Thyroid gland (tissue), 4 donors: ENCODE measurements at regions not wholly inside any gene's neighbourhood (a gene's known extent, or its start where the extent isn't known, plus 50 kb on each side); places are given as distances from the start of the nearest gene placed in this dataset.

Experiments used
- DNase-seq, 2 donors: peaks; one replicate each; pipeline ENCODE4 v3.0.0-alpha.2; 2019
- H3K27ac ChIP-seq, 3 donors: fragments of 200-600 bp; sonication (generic); 1 replicate in 2 of 3; 2 replicates in 1 of 3; pipeline ENCODE4 v1.5.1; 2016 to 2019; ENCODE audit warnings: mild to moderate bottlenecking in 1 of 3, moderate library complexity in 1 of 3
- H3K27me3 ChIP-seq: fragments of 200-600 bp; sonication (generic); one replicate; pipeline ENCODE4 v1.5.1; 2019
- H3K36me3 ChIP-seq, 2 donors: fragments of 200-600 bp; sonication (generic); one replicate each; pipeline ENCODE4 v1.5.1; 2016 to 2019
- H3K4me1 ChIP-seq, 2 donors: fragments of 200-600 bp; sonication (generic); one replicate each; pipeline ENCODE4 v1.5.1; 2017 to 2019
- H3K4me3 ChIP-seq, 3 donors: fragments of 200-600 bp; sonication (generic); replicated peaks in 1 of 3; 1 replicate in 2 of 3; 2 replicates in 1 of 3; pipeline ENCODE4 v1.5.1; 2016; ENCODE audit warnings: mild to moderate bottlenecking in 1 of 3
- H3K9me3 ChIP-seq: fragments of 200-600 bp; sonication (generic); one replicate; pipeline ENCODE4 v1.5.1; 2017
- CTCF ChIP-seq, 6 experiments: fragments of 200-600 bp in 3 of 6; fragments of 450-650 bp in 3 of 6; sonication (generic) in 3 of 6; IDR thresholded peaks; one replicate each; pipeline ENCODE4 v1.5.1; 2016 to 2019; ENCODE audit warnings: antibody characterized with exemption in 6 of 6, mild to moderate bottlenecking in 2 of 6, inconsistent platforms in 1 of 6, moderate library complexity in 1 of 6
- POLR2A ChIP-seq, 2 donors: fragments of 450-650 bp; IDR thresholded peaks; one replicate each; pipeline ENCODE4 v1.6.1; 2017; ENCODE audit warnings: antibody characterized with exemption in 2 of 2, mild to moderate bottlenecking in 2 of 2, moderate library complexity in 1 of 2
- WGBS, 2 donors: methylation state at CpG; one replicate each; pipeline ENCODE4 v1.1.5; 2017; 5-methylcytosine and 5-hydroxymethylcytosine counted together
- intact Hi-C: fragments of 100-400 bp; cut with DNase I; formaldehyde crosslinking; loops from one replicate; pipeline ENCODE4 v1.15.1; 2023

- Histone ChIP-seq H3K4me3 (no peak overlapping the region), H3K4me1 (no peaks in the 10 kb centered on the region), H3K27ac (no peak overlapping the region), H3K36me3 (no peaks in the 10 kb centered on the region), H3K27me3 (no peaks in the 10 kb centered on the region), H3K9me3 (no peaks in the 10 kb centered on the region)
- DNase-seq, result no peak
- TF ChIP-seq POLR2A (IDR thresholded peaks at IDR 0.05) (no peak), CTCF (IDR thresholded peaks at IDR 0.05) (no peak)
- intact Hi-C loops, result no loop called here
- 86 to 95% methylated on average over 3 of the region's 3 CpGs for WGBS, 2 donors
These were observed 1029.8 kb downstream of the DIAPH3 start for GRCh38 chr13:59133903-59134302.

GRCh38 chr13:59144700-59145099 lies 1019.0 kb downstream of the DIAPH3 start:
- WGBS, 2 donors, result 83 to 92% methylated on average over 1 of the region's 1 CpG
- Histone ChIP-seq H3K36me3 (no peaks in the 10 kb centered on the region), H3K27ac (no peak overlapping the region), H3K27me3 (no peaks in the 10 kb centered on the region), H3K9me3 (no peaks in the 10 kb centered on the region), H3K4me1 (no peaks in the 10 kb centered on the region), H3K4me3 (no peak overlapping the region)
- intact Hi-C loops, result no loop called here
- TF ChIP-seq CTCF (IDR thresholded peaks at IDR 0.05) (no peak), POLR2A (IDR thresholded peaks at IDR 0.05) (no peak)
- no peak for DNase-seq

- TF ChIP-seq POLR2A (IDR thresholded peaks at IDR 0.05), result no peak
- TF ChIP-seq CTCF (IDR thresholded peaks at IDR 0.05), result no peak
- no peaks in the 10 kb centered on the region for H3K4me1 ChIP-seq
These were observed 1018.3 kb downstream of the DIAPH3 start for GRCh38 chr13:59145381-59145780.

GRCh38 chr13:59157181-59157580 lies 1006.5 kb downstream of the DIAPH3 start:
- Histone ChIP-seq H3K36me3 (no peaks in the 10 kb centered on the region), H3K27me3 (no peaks in the 10 kb centered on the region), H3K9me3 (no peaks in the 10 kb centered on the region), H3K27ac (no peak overlapping the region), H3K4me3 (no peak overlapping the region), H3K4me1 (no peaks in the 10 kb centered on the region)
- DNase-seq, result no peak
- WGBS, 2 donors, result 84 to 86% methylated on average over 3 of the region's 3 CpGs
- intact Hi-C loops, result no loop called here
- no peak for TF ChIP-seq CTCF (IDR thresholded peaks at IDR 0.05)
- no peak for TF ChIP-seq POLR2A (IDR thresholded peaks at IDR 0.05)

More at GRCh38 chr13:59145381-59145780, 1018.3 kb downstream of the DIAPH3 start:
- no peaks in the 10 kb centered on the region for H3K27me3 ChIP-seq
- H3K4me3 ChIP-seq, result no peak overlapping the region
- DNase-seq, result no peak
- no peaks in the 10 kb centered on the region for H3K36me3 ChIP-seq
- H3K27ac ChIP-seq, result no peak overlapping the region
- no peaks in the 10 kb centered on the region for H3K9me3 ChIP-seq
- intact Hi-C loops, result no loop called here
- WGBS, 2 donors, result 92 to 94% methylated on average over 4 of the region's 4 CpGs

GRCh38 chr13:59166174-59166573 lies 997.6 kb downstream of the DIAPH3 start:
- intact Hi-C loops, result no loop called here
- Histone ChIP-seq H3K27me3 (no peaks in the 10 kb centered on the region), H3K36me3 (no peaks in the 10 kb centered on the region), H3K4me1 (no peaks in the 10 kb centered on the region), H3K9me3 (no peaks in the 10 kb centered on the region), H3K27ac (no peak overlapping the region), H3K4me3 (no peak overlapping the region)
- TF ChIP-seq POLR2A (IDR thresholded peaks at IDR 0.05) (no peak), CTCF (IDR thresholded peaks at IDR 0.05) (no peak)
- DNase-seq, result no peak
